HCEC 1CT (cell line): ENCODE measurements at regions not wholly inside any gene's neighbourhood (a gene's known extent, or its start where the extent isn't known, plus 50 kb on each side); places are given as distances from the start of the nearest gene placed in this dataset.

Source experiments
- DNase-seq: peaks from one replicate; pipeline ENCODE4 v3.0.0-alpha.2; 2017

DNA sequence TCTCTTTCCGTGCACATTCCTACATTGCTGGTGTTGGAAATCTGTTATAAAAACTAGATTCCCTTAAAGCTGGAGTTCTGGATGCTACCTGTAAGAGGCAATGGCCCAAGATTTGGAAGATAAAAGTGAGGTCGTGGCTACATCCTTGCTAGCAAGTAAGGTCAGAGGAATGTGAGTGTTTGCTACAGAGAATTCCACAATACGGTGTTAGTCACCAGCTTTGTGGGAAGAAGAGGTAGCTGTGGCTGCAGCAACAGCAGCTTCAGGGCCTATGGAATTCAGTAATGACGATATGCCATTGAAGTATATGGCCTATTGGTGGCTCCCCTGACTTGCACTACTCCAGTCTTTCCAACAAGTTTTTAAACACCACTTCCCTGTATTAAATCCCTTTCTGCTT, 227.7 kb upstream of the TMEM260 start:
- DNase-seq, result peak; percentile 90

DNA sequence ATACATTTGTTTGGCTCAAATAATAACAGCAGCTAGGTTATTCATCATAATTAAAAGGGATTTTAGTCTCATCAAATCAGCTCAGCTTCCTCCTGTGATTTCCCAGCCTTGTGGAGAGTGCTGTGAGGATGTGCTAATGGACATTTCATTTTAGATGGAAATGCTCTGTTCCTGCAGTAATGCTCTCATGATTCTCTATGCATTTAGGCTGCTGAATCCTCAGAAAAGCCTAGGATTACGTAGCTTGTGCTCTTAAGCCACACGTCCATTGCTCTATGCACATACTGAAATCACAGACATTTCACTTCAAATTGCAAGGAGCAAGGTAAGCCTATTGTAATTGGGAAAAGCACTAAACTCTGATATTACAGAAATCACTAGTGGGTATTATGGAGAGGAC, 226.6 kb upstream of the TMEM260 start:
- DNase-seq, result no peak

DNA sequence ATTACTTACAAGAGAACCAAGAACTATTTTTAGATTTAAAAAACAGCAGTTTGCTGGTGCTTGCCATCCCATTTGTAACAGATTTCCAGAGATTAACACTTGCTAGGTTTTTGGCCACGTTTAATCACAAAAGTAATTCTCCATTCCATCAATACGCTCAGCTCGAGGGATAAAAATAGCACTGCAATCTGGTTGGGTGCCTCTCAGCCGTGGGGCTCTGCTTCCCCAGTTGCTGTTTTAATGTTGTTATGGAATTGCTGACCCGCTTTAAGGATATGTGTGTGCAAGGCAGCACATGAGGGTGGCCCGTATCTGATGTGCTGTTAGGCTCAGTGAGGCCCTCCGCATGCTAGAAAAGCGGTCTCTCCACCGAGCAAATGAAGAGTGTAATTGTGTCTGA, 222.2 kb upstream of the TMEM260 start:
- DNase-seq, result no peak

DNA sequence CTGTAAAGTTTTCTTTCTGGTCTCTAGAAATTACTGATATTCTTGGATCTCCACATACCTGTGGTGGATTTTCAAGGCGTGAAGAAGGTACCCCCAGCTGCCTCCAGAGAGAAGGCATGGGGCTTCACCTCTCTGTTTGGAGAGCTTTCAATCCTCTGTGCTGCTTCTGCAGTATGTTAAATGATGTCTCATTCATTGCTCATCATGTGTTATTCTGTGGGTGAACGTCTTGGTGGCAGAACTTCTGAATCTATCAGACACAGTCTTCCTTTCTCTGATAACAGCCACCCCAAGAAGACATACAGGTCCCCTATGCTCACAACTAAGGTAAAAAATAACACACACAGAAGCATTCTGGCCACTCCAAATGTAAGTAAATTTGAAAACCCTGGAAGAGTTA, 221.3 kb upstream of the TMEM260 start:
- peak; percentile 20 for DNase-seq

DNA sequence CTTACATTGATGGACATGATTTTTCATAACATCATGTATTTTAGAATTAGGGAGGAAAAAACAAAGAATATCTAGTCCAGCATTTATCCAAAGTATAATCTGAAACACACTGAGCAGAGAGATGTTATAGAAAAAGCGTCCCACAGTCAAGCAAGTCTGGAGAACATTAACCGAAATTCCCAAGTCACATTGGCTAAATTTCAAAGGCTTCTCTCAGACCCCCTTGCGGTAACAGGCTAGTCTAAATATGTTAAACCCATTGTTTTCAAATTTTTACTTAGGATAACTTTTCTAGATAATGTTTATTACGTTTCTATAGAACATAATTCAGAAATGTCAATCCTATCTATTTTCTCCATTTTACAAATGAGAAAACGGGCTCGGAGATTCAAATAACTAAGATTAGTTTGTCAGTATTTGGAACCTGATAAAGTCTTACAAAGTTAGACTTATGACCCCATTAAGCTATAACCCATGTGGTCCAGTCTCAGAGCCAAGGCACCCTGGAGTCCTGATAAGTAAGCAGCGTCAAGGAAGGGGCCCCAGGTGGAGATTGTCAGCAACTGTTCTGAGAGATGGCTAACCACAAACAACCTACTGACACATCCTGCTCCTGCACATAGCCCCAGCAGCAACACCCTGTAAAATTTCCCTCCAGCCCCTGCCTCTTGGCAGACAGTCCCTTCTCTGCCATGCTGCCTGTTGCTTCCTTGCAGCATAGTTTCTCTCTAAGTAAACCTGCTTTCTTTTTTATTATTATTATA, 220.6 kb upstream of the TMEM260 start:
- DNase-seq, result no peak

DNA sequence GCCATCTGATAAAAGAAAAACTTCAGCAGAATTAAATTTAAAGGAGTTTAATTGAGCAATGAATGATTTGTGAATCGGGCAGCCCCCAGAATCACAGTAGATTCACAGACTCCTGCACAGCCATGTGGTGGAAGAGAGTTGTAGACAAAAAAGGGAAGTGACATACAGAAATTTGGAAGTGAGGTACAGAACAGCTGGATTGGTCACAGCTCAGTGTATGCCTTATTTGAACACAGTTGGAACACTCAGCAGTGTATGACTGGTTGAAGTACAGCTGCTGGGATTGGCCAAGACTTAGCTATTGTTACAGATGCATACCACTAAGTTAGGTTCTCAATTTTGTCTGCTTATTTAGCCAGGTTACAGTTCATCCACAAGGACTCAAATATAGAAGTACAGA, 213.9 kb upstream of the TMEM260 start:
- DNase-seq, result peak; percentile 19

DNA sequence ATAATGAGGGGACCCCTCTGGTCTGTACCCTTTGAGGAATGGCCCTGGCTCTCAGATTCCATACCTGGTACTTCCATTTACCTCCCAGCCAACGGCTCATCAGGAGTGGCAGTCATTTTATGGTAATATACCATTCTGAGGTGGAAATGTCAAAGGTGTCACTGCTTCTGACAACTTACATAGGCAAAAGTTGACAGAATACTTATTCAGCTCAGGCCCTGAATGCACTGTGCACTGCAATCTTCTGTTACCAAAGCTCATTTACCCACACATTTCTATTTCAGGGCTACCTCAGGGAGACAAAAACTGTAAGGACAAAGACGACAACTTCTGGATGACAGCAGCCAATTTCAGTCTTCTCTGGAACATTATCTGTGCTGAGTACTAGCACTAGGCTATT, 212.2 kb upstream of the TMEM260 start:
- no peak for DNase-seq

DNA sequence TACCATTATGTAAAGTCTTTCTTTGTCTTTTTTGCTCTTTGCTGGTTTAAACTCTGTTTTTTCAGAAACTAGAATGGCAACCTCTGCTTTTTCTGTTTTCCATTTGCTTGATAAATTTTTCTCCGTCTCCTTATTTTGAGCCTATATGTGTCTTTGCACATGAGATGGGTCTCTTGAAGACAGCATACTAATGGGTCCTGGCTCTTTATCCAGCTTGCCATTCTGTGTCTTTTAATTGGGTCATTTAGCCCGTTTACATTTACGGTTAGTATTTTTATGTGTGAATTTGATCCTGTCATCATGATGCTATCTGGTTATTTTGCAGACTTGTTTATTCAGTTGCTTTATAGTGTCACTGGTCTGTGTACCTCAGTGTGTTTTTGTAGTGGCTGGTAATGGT, 207.9 kb upstream of the TMEM260 start:
- no peak for DNase-seq

DNA sequence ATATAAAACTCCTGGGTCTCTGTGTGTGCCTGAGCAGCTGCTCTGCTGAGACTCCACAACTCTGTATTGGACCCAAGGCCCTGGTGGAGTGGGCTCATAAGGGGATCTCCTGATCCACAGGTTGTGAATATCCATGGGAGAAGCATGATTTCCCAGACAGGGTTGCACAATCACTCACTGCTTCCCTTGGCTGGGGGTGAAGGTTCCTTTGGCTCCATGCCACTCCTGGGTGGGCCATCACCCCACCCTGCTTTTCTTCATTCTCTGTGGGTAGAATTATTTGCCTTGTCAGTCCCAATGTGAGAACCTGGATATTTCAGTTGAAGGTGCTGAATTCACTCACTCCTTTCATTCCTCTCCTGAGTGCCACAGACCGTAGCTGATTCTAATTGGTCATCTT, 205.2 kb upstream of the TMEM260 start:
- no peak for DNase-seq

DNA sequence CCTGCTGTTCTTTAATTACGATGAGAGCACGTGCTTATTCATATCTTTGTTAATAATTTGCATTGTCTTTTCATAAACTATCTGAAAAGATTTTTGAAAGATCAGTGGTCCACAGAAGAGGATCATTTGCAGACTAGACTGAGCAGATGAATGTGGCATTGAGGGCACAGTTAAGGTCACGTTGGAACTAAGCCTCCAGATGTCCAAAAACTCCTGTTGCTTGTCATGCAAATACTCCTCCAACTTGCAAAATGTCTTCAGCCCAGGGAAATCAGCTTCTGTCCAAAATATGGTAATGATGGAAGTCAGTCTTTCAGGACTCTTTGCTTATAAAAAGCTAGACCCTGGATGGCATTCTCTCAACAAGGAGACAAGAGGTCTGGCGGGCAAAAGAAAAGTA, 201.6 kb upstream of the TMEM260 start:
- DNase-seq, result peak; percentile 18

DNA sequence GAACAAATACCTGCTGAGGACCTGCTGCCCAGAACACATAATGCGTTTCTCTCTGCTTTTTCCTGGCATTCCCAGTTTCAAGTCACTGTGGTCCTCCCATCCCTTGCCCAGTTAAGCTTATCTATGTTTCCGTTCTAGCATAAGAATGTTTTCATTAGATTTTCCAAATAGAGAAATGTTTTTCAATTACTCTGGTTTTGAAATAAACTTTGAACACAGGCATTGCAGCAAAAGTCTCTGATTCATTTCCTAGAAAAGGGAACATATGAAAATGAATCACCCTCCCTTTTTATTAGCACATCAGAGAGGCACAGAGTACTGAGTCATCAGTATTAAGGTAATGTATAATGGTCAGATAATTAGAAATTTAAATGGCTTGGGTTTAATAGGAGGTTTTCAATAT, 201.1 kb upstream of the TMEM260 start:
- DNase-seq, result peak; percentile 85

DNA sequence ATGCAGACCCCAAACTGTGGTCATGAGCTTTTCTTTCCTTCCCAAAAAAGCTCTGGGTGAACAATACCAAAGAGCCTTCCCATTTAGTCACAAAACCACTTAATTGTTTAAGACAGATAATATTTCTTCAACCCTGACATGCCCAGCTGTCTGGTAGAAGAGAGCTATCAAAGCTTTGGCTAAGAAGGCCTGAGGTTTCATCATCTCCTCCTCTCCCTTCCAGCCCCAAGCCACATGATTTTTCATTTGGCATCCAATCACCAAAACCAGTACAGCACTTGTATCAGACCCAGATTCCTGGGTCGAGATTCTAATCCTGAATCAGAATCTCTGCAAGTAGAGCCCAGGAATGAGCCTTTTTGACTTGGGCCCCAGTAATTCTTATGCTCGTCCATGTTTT, 199.6 kb upstream of the TMEM260 start:
- peak; percentile 47 for DNase-seq

DNA sequence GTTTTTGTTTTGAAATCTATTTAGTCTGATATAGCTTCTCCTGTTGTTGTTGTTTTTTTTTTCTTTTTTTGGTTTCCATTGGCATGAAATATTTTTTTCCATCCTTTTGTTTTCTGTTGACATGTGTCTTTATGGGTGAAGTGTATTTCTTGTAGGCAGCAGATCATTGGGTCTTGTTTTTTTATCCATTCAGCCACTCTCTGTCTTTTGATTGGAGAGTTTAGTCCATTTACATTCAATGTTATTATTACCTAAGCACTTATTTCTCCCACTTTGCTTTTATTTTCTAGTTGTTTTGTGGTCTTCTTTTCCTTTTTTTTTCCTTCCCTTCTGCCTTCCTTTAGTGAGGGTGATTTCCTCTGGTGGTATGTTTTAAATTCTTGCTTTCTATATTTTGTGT, 193.6 kb upstream of the TMEM260 start:
- no peak for DNase-seq

DNA sequence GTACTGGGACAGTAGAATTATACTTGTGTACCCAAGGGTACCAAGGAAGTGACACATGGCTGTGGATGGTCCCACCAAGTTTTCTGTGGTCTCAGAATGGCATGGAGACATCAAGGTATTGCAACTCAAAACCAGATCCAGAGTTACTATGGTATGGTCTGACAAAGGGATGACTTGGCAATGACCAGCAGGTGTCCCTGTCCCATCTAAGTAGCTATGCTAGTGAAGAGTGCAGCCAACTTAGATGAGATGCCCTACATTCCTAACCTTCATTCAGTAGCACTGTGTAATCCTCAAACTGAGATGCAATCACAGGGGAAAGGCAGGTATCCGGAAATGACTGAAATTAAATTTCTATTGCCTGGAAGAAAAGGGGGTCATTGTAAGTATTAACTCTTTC, 188.7 kb upstream of the TMEM260 start:
- DNase-seq, result no peak

DNA sequence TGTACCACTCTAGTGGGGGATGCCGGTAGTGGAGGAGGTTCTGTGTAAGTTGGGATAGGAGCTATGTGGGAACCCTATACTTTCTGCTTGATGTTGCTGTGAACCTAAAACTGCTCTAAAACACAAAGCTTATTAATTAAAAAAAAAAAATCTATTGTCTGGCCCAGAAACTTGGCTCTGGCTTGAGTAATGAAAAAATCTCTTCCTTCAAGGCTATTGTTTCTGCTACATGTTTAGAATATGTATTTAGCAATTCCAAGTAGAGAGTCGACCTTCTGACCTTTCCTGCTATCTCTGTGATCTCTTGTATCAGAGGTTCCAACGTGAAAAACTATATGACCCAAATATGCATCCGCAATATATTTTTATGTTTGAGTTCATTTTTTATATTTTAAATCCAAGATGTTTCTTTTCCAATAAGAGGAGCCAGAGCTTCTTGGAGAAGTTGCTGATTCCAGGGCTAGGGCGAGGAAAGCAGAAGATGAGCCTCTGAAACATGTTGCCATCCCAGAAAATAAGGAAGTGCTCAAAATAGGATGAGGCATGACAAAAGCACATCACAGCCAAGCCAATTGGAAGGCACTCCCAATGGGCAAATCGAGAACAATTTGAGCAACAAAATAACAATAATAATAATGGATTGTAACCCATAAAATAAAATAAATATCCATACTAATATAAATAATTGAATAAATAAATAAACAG, 184.6 kb upstream of the TMEM260 start:
- no peak for DNase-seq

DNA sequence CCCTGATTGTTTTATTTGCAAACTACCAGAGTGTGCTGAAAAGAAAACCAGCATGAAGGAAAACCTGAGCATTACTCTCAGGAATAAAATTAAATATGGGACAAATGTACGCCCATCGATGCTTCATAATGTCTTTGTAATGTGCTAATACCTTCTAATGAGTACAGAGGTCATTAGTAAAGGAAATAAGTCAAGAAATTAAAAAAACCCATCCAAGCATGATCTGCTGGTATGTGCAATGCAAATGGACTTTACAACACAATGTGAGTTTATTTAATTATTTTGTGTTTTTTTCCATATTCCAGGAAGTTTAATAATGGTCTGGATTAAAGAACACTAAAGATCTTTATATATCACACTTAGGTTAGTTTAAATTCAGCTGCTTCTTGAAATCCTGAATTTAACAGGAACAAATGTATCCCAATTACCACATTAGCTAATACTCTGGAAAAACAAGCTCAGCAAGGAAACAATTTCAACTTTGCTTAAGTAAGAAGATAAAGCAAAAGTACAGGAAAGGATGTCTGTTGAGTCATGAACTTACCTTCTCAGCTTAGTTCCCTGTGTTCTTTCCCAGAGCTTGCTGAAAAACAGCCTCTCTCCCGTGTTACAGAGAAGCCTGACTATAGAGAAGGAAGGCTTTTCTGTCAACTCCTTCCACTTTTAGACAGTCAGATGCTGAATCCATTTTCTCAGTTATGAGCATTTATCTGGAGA, 179.3 kb upstream of the TMEM260 start:
- DNase-seq, result no peak

DNA sequence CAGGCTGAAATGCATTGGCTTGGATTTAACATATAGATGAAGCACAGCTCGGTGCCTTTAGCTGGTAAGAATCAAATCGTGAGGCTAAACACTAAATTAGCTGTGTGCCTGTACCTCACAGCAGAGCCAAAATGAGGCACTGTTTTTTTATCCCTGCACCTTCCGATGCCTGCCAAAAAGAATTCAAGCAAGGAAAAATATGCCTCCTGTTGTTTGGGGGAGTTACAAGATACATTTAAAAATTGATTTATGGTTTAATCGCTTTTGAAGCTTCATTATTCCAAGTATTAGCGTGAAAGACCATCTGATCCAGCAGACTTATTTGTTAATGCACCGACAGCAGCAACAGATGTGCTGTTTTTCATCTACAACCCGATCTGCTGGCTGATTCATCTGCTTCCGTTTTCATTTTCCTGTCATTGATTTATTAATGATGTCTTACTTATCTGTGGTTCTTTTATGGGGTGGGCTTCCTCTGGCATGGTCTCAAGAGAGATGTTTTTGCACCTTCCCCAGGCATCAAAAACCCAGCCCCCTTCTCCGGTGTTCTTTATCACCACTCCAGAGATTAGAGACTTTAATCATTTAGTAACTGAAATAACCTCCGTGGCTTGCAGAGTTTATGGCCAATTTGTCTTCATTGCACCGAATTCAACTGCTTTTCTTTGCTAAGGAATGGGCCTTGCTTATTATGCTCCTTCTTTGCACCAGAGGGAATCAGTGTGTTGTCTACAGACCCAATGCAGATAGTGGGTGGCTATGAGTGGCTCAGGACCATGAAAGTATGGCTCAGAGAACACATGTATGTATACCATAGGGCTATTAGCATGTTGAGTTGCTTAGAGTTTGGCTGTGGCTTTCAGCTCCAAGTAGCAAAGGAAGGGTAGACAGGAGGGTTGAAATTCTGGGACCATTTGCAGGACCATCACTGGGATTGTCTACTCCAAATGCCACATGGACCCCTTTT, 166.8 kb upstream of the TMEM260 start:
- no peak for DNase-seq

DNA sequence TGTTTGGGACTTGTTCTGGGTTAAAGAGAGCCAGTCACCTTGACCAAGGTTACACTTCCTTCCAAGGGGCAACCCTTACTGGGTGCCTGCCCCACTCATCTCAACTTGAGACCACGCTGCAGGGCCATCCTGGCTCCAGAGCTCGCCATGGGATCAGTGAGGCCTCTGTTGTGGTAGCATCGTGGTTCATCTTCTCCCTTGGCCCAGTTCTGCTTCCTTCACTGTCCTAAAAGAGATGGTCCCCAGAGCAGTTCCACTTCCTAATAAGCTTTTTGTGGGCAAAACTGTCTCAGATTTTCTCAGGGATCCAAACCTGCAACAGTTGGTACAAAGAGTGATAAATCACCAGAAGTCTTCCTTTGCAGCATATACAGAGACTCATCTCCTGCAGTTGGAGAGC, 165.9 kb upstream of the TMEM260 start:
- DNase-seq, result no peak

DNA sequence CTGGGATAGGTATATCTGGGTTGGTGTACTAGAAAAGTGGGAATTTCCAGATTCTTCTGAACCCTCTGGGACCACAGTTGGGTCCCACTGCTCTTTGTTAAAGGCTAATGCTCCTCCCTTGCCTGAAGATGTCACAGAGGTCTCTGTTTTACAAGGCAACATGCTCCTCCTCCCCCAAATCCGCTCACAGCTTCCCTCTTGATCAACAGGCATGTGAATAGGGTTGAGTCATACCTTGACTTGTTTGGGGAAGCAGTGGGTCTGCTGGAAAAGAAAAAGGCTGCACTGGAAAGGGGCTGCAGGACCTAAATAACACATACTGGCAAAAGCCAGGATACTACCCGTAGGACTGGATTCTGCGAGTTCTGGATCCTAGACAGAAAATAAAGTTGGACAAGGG, 165.4 kb upstream of the TMEM260 start:
- DNase-seq, result no peak

DNA sequence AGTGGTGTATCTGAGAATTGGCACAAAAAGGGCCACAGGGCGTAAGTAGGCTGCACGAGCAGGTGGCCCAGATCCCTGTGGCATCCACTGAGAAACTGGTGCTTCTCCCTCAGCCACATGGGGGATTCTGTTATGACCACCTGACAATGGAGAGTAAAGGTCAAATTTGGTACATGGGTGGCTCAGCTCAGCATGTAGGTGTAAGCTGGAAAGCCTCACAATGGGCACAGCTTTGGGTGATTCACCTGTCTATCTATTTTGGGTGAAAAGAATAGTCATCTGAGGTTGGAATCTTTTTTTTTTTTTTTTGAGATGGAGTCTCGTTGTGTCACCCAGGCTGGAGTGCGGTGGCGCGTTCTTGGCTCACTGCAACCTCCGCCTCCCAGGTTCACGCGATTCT, 163.4 kb upstream of the TMEM260 start:
- no peak for DNase-seq

DNA sequence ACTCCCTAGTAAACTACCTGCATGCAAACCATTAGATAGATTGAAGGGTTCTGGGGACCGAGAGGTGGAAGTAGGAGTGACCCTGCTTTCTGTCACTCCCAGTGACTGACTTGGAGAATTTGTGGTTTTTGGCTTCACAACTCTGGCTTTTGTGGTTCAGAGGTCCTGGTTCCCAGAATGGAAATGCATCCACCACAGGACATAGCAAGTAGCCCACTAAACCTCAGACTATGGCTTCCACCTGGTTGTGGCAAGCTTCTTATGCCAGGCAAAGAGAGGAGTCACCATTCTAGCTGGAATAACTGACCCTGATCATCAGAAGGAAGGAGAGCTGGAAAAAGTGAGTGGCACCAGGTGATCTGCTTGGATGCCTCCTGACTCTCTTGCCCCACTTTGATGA, 162.4 kb upstream of the TMEM260 start:
- DNase-seq, result no peak

DNA sequence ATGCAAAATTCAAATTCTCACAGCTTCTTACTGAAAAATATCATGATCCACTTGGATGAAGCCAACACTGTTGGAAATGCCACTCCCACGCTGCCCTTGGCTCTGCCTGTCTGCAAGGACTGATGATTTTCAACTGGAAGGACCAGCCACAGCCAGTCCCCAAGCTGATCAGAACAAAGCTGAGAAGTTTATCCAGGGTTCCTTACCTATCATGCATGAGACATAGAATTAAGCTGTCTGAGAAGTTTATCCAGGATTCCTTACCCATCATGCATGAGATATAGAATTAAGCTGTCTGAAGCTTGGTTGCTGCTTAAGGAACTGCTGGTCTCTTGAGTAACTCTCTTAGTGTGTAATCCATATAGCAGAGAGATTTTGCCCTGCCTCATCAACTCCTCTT, 159.8 kb upstream of the TMEM260 start:
- no peak for DNase-seq

DNA sequence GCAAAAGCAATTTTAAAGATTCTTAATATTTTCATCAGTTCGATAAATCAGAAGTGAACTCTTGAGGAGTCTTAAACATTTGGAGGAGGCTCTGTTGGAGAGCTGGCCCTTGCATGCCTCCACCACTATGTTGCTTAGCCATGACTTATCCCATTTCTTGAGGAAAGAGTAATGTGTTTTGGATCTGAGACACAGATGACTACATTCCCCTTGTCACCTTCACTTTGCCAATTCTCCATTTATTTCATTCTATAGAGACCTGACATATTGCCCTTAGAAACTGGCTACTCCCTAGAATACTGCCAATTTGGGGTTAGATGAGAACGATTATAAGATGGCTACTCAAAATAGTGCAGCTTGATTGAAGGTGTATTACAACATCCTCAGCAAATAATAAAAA, 157.4 kb upstream of the TMEM260 start:
- no peak for DNase-seq
